IMR-90 (cell line): ENCODE measurements at regions not wholly inside any gene's neighbourhood (a gene's known extent, or its start where the extent isn't known, plus 50 kb on each side); places are given as distances from the start of the nearest gene placed in this dataset.

Experiments used
- POLR2A ChIP-seq: IDR thresholded peaks from 2 replicates; pipeline ENCODE4 v1.6.1; 2012; ENCODE audit warnings: mild to moderate bottlenecking, low read depth, low read length
- RAD21 ChIP-seq: IDR thresholded peaks from 2 replicates; pipeline ENCODE4 v1.6.1; 2012; ENCODE audit warnings: low read length, improper control_type of control experiment
- RFX5 ChIP-seq: IDR thresholded peaks from 2 replicates; pipeline ENCODE4 v1.8.0; 2012; ENCODE audit warnings: low read depth, mild to moderate bottlenecking, low read length, moderate library complexity
- TF ChIP-seq, protein P1 (sequence below): conservative IDR thresholded peaks from 2 replicates; pipeline ENCODE4 v1.5.1; 2012; ENCODE audit warnings: mild to moderate bottlenecking, low read depth, low read length, improper control_type of control experiment

DNA sequence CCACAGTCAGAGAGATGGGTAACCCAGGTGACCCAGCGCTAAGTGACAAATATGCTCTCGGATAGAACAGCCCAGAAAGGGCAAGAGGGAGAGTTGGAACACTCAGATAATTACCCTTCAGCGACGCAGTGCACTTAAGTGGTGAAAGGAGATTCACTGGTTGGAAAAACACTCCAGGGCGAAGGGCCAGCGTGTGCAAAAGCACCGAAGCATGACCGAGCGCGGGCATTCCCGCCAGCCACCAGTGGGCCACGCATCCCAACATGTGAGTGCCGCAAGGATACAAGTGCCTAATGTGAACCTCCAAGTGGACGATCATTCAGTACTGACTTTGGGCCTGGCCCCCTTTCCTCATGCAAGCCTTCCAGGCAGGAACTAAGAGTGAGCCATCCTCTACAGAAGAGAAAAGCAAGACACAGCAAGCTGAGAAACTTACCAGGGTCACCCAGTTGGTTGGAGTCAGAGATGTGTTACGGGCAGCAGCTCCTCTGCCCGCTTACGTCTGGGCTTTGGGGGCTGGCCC lies 258.4 kb downstream of the C16orf95 start:
- TF ChIP-seq POLR2A (no peak), RFX5 (no peak), RAD21 (no peak)
- TF ChIP-seq, protein P1, sequence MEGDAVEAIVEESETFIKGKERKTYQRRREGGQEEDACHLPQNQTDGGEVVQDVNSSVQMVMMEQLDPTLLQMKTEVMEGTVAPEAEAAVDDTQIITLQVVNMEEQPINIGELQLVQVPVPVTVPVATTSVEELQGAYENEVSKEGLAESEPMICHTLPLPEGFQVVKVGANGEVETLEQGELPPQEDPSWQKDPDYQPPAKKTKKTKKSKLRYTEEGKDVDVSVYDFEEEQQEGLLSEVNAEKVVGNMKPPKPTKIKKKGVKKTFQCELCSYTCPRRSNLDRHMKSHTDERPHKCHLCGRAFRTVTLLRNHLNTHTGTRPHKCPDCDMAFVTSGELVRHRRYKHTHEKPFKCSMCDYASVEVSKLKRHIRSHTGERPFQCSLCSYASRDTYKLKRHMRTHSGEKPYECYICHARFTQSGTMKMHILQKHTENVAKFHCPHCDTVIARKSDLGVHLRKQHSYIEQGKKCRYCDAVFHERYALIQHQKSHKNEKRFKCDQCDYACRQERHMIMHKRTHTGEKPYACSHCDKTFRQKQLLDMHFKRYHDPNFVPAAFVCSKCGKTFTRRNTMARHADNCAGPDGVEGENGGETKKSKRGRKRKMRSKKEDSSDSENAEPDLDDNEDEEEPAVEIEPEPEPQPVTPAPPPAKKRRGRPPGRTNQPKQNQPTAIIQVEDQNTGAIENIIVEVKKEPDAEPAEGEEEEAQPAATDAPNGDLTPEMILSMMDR = no peak
